ENCODE measurements at regions not wholly inside any gene's neighbourhood (a gene's known extent, or its start where the extent isn't known, plus 50 kb on each side); places are given as distances from the start of the nearest gene placed in this dataset.

- TF ChIP-seq POLR2A (IDR thresholded peaks at IDR 0.05) (no peak), CTCF (IDR thresholded peaks at IDR 0.05) (no peak)
- WGBS, 4 donors, result 78 to 81% (median 78%) methylated on average over 3 of the region's 3 CpGs
- no peaks in the 10 kb centered on the region for H3K9me3 ChIP-seq (replicated peaks in 1 of 3)
- no peak overlapping the region for H3K4me3 ChIP-seq
- H3K4me1 ChIP-seq (replicated peaks in 1 of 2), result no peaks in the 10 kb centered on the region
- no peaks in the 10 kb centered on the region for H3K27me3 ChIP-seq
- no peak overlapping the region for H3K27ac ChIP-seq
- intact Hi-C loops (cut with DNase I), result no loop called here
- no peaks in the 10 kb centered on the region for H3K36me3 ChIP-seq (replicated peaks in 1 of 2)
- DNase-seq, result no peak
Measured at GRCh38 chr12:127118251-127118650, 1148.7 kb upstream of the TMEM132C start.

- 74 to 90% (median 83%) methylated on average over 2 of the region's 2 CpGs for WGBS, 4 donors
- Histone ChIP-seq H3K27ac (no peak overlapping the region), H3K4me3 (no peak overlapping the region), H3K9me3 (replicated peaks in 1 of 3) (no peaks in the 10 kb centered on the region), H3K27me3 (no peaks in the 10 kb centered on the region), H3K36me3 (replicated peaks in 1 of 2) (no peaks in the 10 kb centered on the region), H3K4me1 (replicated peaks in 1 of 2) (no peaks in the 10 kb centered on the region)
- TF ChIP-seq CTCF (IDR thresholded peaks at IDR 0.05) (no peak), POLR2A (IDR thresholded peaks at IDR 0.05) (no peak)
- intact Hi-C loops (cut with DNase I), result no loop called here
- DNase-seq, result no peak
Measured at GRCh38 chr12:127119600-127120140, 1147.3 kb upstream of the TMEM132C start.

DNA sequence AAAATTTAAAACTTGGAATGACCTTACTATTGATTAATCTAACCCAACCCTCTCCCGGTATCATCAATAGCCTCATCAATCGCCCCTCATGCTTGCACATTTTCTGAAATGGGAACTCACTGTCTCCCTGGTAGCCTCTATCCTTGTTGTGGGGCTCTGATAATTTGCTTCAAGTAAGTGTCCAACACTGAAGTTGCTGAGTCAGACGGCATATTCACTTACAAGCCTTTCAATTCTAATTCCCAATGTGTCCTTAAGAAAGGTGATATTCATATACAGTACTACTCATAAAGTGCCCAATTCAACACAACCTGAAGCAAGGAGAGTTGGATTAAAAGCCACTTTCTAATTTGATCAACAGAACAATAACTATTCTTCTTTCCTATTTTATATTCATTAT is 1146.1 kb upstream of the TMEM132C start:
- H3K4me1 ChIP-seq (replicated peaks in 1 of 2), result no peaks in the 10 kb centered on the region
- DNase-seq, result no peak
- intact Hi-C loops (cut with DNase I), result no loop called here
- H3K27me3 ChIP-seq, result no peaks in the 10 kb centered on the region
- 71 to 83% (median 75%) methylated on average over 3 of the region's 3 CpGs for WGBS, 4 donors
- no peak overlapping the region for H3K4me3 ChIP-seq
- no peak overlapping the region for H3K27ac ChIP-seq
- TF ChIP-seq CTCF (IDR thresholded peaks at IDR 0.05) (no peak), POLR2A (IDR thresholded peaks at IDR 0.05) (no peak)
- H3K9me3 ChIP-seq (replicated peaks in 1 of 3), result no peaks in the 10 kb centered on the region
- H3K36me3 ChIP-seq (replicated peaks in 1 of 2), result no peaks in the 10 kb centered on the region

DNA sequence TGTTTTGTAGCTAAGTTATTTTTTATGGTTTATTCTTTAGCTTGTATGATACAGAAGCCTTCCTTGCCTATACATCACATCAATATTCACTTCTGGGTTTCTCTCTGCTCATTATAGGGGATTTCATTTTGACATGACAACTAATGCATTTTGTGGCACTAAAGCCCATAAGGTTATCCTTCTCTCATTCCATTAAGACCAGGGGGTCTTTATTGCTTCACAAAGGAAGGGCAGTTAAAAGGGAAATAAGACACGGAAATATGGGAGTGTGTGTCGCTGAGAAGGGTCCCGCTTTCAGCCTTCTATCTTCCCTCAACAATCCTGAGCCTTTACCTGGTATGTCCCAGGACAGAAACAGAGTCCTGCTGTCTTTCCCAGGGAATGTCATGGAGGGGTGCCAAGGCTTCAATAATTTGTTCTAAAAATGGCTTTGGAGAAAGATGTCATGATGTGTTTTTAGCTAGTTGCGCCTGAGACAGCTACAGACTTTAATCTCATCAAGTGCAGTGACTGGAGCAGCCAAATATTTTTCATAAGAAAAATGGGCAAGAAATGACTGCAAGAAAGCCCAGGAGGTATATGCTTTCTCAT is 1145.4 kb upstream of the TMEM132C start:
- no peaks in the 10 kb centered on the region for H3K36me3 ChIP-seq (replicated peaks in 1 of 2)
- intact Hi-C loops (cut with DNase I), result no loop called here
- 71 to 84% (median 74%) methylated on average over 4 of the region's 4 CpGs for WGBS, 4 donors

More for the DNA sequence above, 1145.4 kb upstream of the TMEM132C start:
- H3K9me3 ChIP-seq (replicated peaks in 1 of 3), result no peaks in the 10 kb centered on the region
- no peak overlapping the region for H3K27ac ChIP-seq
- H3K4me1 ChIP-seq (replicated peaks in 1 of 2), result no peaks in the 10 kb centered on the region
- no peaks in the 10 kb centered on the region for H3K27me3 ChIP-seq
- DNase-seq, result no peak
- TF ChIP-seq CTCF (IDR thresholded peaks at IDR 0.05) (no peak), POLR2A (IDR thresholded peaks at IDR 0.05) (no peak)
- no peak overlapping the region for H3K4me3 ChIP-seq

Measured in adrenal gland (tissue), 9 donors.